DOHH2 (cell line): ENCODE measurements at regions not wholly inside any gene's neighbourhood (a gene's known extent, or its start where the extent isn't known, plus 50 kb on each side); places are given as distances from the start of the nearest gene placed in this dataset.

Source experiments
- CTCF ChIP-seq: fragments of 200-600 bp; sonication (generic); IDR thresholded peaks from one replicate; pipeline ENCODE4 v1.5.1; 2014; ENCODE audit warnings: antibody characterized with exemption, mild to moderate bottlenecking, low read depth, low read length; ENCODE audit not compliant: poor library complexity, severe bottlenecking
- EZH2phosphoT487 ChIP-seq: fragments of 200-600 bp; sonication (generic); IDR thresholded peaks from 2 replicates; pipeline ENCODE4 v1.6.1; 2017; ENCODE audit warnings: borderline replicate concordance, mild to moderate bottlenecking, antibody characterized with exemption, low read length, moderate library complexity, mixed read lengths

- TF ChIP-seq CTCF (no peak), EZH2phosphoT487 (no peak)
Observed at GRCh38 chr4:145248502-145248901, 68.1 kb upstream of the OTUD4 start.
